Activated CD8-positive, alpha-beta T cell treated with anti-CD3 and anti-CD28 coated beads, Interleukin-2, amount 10 ng/mL, durations not matched to agents 7 days and 5 days (primary cell): ENCODE measurements at regions not wholly inside any gene's neighbourhood (a gene's known extent, or its start where the extent isn't known, plus 50 kb on each side); places are given as distances from the start of the nearest gene placed in this dataset.

Source experiments
- ATAC-seq: fragments of 150-1000 bp; cut with Tn5 transposase; one replicate; pipeline ENCODE4 v1.10.0; 2021; ENCODE audit warnings: moderate library complexity
- CTCF ChIA-PET: fragments of 350-600 bp; sonication (Branson Sonifier 250); formaldehyde crosslinking; loops from one replicate; lab custom pipeline; 2021; ENCODE audit warnings: antibody characterized with exemption; lab: Charles Lee
- POLR2A ChIA-PET: fragments of 350-600 bp; sonication (Branson Sonifier 250); formaldehyde crosslinking; loops from one replicate; lab custom pipeline; 2021; ENCODE audit warnings: antibody characterized with exemption; lab: Charles Lee
- DNase-seq: peaks from one replicate; pipeline ENCODE4 v3.0.0-alpha.2; 2020
- H3K27ac Mint-ChIP-seq: one replicate; pipeline ENCODE4 v1.8.0; 2021; ENCODE audit warnings: mild to moderate bottlenecking, mixed read lengths
- H3K27me3 Mint-ChIP-seq: one replicate; pipeline ENCODE4 v1.8.0; 2021; ENCODE audit warnings: low read depth, mixed read lengths
- H3K36me3 Mint-ChIP-seq: one replicate; pipeline ENCODE4 v1.8.0; 2021; ENCODE audit warnings: low read depth, mixed read lengths
- H3K4me1 Mint-ChIP-seq: one replicate; pipeline ENCODE4 v1.8.0; 2021; ENCODE audit warnings: low read depth, mixed read lengths
- H3K4me3 Mint-ChIP-seq: one replicate; pipeline ENCODE4 v1.8.0; 2021; ENCODE audit warnings: mild to moderate bottlenecking, mixed read lengths
- H3K9me3 Mint-ChIP-seq: one replicate; pipeline ENCODE4 v1.8.0; 2022; ENCODE audit warnings: mixed read lengths; ENCODE audit not compliant: insufficient read depth

- H3K27ac Mint-ChIP-seq = peak overlapping the region; percentile 96
- H3K4me1 Mint-ChIP-seq = peaks cover 82% of the 10 kb centered on the region
- H3K27me3 Mint-ChIP-seq = peaks cover 2% of the 10 kb centered on the region
- ATAC-seq (peak; percentile 64), DNase-seq (peak; percentile 84)
- H3K9me3 Mint-ChIP-seq = no peaks in the 10 kb centered on the region
- ChIA-PET POLR2A (interaction anchor here (0.6 to 3.0 kb wide), 10 partner anchors 9 to 87 kb away, joined by 3 to 21 read pairs (median 4); partner anchors contain the start of gene CD44), CTCF (interaction anchor here (0.6 to 1.6 kb wide), 17 partner anchors 10 to 169 kb away, joined by 3 to 7 read pairs (median 3); partner anchors contain the start of gene CD44)
- peaks cover 36% of the 10 kb centered on the region for H3K36me3 Mint-ChIP-seq
- peak overlapping the region; percentile 69 for H3K4me3 Mint-ChIP-seq
Observed at GRCh38 chr11:35077709-35078469, 61.1 kb upstream of the CD44 start.

GRCh38 chr11:35078470-35078735, 60.6 kb upstream of the CD44 start:
- Mint-ChIP-seq H3K27ac (peak overlapping the region; percentile 96), H3K4me3 (peak overlapping the region; percentile 69)
- no peak for ATAC-seq

GRCh38 chr11:35079611-35080010, 59.4 kb upstream of the CD44 start:
- Mint-ChIP-seq H3K27me3 (peaks cover 2% of the 10 kb centered on the region), H3K4me3 (no peak overlapping the region), H3K36me3 (peaks cover 28% of the 10 kb centered on the region), H3K27ac (peak overlapping the region; percentile 33), H3K4me1 (peaks cover 88% of the 10 kb centered on the region), H3K9me3 (no peaks in the 10 kb centered on the region)
- ChIA-PET CTCF (interaction anchor here (1.1 to 1.6 kb wide), 4 partner anchors 59 to 73 kb away, joined by 3 to 5 read pairs (median 4); no protein-coding TSS in a partner anchor), POLR2A (interaction anchor here (3.0 kb wide), 1 partner anchor 61 kb away, joined by 21 read pairs; the partner anchor contains the start of gene CD44)
- no peak for DNase-seq
- no peak for ATAC-seq

More at GRCh38 chr11:35078470-35078735, 60.6 kb upstream of the CD44 start:
- ChIA-PET CTCF (interaction anchor here (0.6 to 1.6 kb wide), 16 partner anchors 10 to 168 kb away, joined by 3 to 7 read pairs (median 4); partner anchors contain the start of gene CD44), POLR2A (interaction anchor here (0.6 to 3.0 kb wide), 10 partner anchors 9 to 99 kb away, joined by 3 to 21 read pairs (median 4); partner anchors contain the start of gene CD44)
- peaks cover 34% of the 10 kb centered on the region for H3K36me3 Mint-ChIP-seq
- peaks cover 2% of the 10 kb centered on the region for H3K27me3 Mint-ChIP-seq
- H3K9me3 Mint-ChIP-seq = no peaks in the 10 kb centered on the region
- peaks cover 85% of the 10 kb centered on the region for H3K4me1 Mint-ChIP-seq
- DNase-seq = no peak

- Mint-ChIP-seq H3K27me3 (peaks cover 2% of the 10 kb centered on the region), H3K4me3 (peak overlapping the region; percentile 71), H3K27ac (peak overlapping the region; percentile 87), H3K9me3 (no peaks in the 10 kb centered on the region), H3K36me3 (peaks cover 27% of the 10 kb centered on the region), H3K4me1 (peaks cover 88% of the 10 kb centered on the region)
- ChIA-PET CTCF (interaction anchor here (0.7 to 1.8 kb wide), 4 partner anchors 15 to 67 kb away, joined by 3 to 4 read pairs (median 4); no protein-coding TSS in a partner anchor), POLR2A (interaction anchor here (0.8 to 3.1 kb wide), 3 partner anchors 24 to 57 kb away, joined by 3 to 20 read pairs (median 3); partner anchors contain the start of gene CD44)
- DNase-seq (peak; percentile 94), ATAC-seq (peak; percentile 82)
Observed at GRCh38 chr11:35082321-35083180, 56.4 kb upstream of the CD44 start.

GRCh38 chr11:35083181-35083430, 55.9 kb upstream of the CD44 start:
- Mint-ChIP-seq H3K4me3 (peak overlapping the region; percentile 71), H3K4me1 (peaks cover 88% of the 10 kb centered on the region), H3K9me3 (no peaks in the 10 kb centered on the region), H3K36me3 (peaks cover 27% of the 10 kb centered on the region), H3K27ac (peak overlapping the region; percentile 87), H3K27me3 (peaks cover 2% of the 10 kb centered on the region)
- ChIA-PET POLR2A (interaction anchor here (0.7 to 3.1 kb wide), 3 partner anchors 33 to 57 kb away, joined by 3 to 20 read pairs (median 3); partner anchors contain the start of gene CD44), CTCF (interaction anchor here (0.7 to 1.8 kb wide), 4 partner anchors 16 to 68 kb away, joined by 3 to 4 read pairs (median 4); no protein-coding TSS in a partner anchor)
- ATAC-seq (no peak), DNase-seq (no peak)

GRCh38 chr11:35083431-35084238, 55.3 kb upstream of the CD44 start:
- H3K27me3 Mint-ChIP-seq = peaks cover 2% of the 10 kb centered on the region
- CTCF ChIA-PET = interaction anchor here (0.7 to 1.8 kb wide), 7 partner anchors 16 to 68 kb away, joined by 3 to 4 read pairs (median 3); no protein-coding TSS in a partner anchor
- peak overlapping the region; percentile 87 for H3K27ac Mint-ChIP-seq
- POLR2A ChIA-PET = interaction anchor here (0.6 to 3.1 kb wide), 5 partner anchors 43 to 94 kb away, joined by 3 to 20 read pairs (median 3); partner anchors contain the start of gene CD44
- peak; percentile 68 for ATAC-seq
- peak; percentile 80 for DNase-seq
- peaks cover 88% of the 10 kb centered on the region for H3K4me1 Mint-ChIP-seq
- H3K36me3 Mint-ChIP-seq = peaks cover 26% of the 10 kb centered on the region
- no peaks in the 10 kb centered on the region for H3K9me3 Mint-ChIP-seq
- H3K4me3 Mint-ChIP-seq = peak overlapping the region; percentile 71

GRCh38 chr11:35084817-35085440, 54.0 kb upstream of the CD44 start:
- peaks cover 80% of the 10 kb centered on the region for H3K4me1 Mint-ChIP-seq
- no peak overlapping the region for H3K27ac Mint-ChIP-seq
- CTCF ChIA-PET = interaction anchor here (0.9 to 1.5 kb wide), 2 partner anchors 34 to 219 kb away, joined by 3 read pairs; no protein-coding TSS in a partner anchor

GRCh38 chr11:35085531-35086165, 53.3 kb upstream of the CD44 start:
- Mint-ChIP-seq H3K27me3 (no peaks in the 10 kb centered on the region), H3K4me3 (no peak overlapping the region), H3K36me3 (peaks cover 12% of the 10 kb centered on the region), H3K9me3 (no peaks in the 10 kb centered on the region), H3K4me1 (peaks cover 73% of the 10 kb centered on the region), H3K27ac (no peak overlapping the region)
- ATAC-seq (no peak), DNase-seq (no peak)
- ChIA-PET POLR2A (interaction anchor here (0.8 kb wide), 1 partner anchor 54 kb away, joined by 3 read pairs; no protein-coding TSS in a partner anchor), CTCF (interaction anchor here (1.5 kb wide), 1 partner anchor 33 kb away, joined by 3 read pairs; no protein-coding TSS in a partner anchor)

More at GRCh38 chr11:35084817-35085440, 54.0 kb upstream of the CD44 start:
- ATAC-seq = no peak
- no peak for DNase-seq
- Mint-ChIP-seq H3K9me3 (no peaks in the 10 kb centered on the region), H3K36me3 (peaks cover 15% of the 10 kb centered on the region), H3K4me3 (no peak overlapping the region), H3K27me3 (peaks cover 2% of the 10 kb centered on the region)
- POLR2A ChIA-PET = interaction anchor here (0.7 to 3.1 kb wide), 3 partner anchors 55 to 72 kb away, joined by 3 to 20 read pairs (median 3); partner anchors contain the start of gene CD44

GRCh38 chr11:35087648-35088047, 51.3 kb upstream of the CD44 start:
- DNase-seq (no peak), ATAC-seq (no peak)
- POLR2A ChIA-PET = interaction anchor here (0.5 to 1.0 kb wide), 4 partner anchors 9 to 52 kb away, joined by 3 read pairs; no protein-coding TSS in a partner anchor
- peaks cover under 1% of the 10 kb centered on the region for H3K27me3 Mint-ChIP-seq
- CTCF ChIA-PET = interaction anchor here (0.8 to 1.5 kb wide), 4 partner anchors 10 to 79 kb away, joined by 3 to 4 read pairs (median 3); no protein-coding TSS in a partner anchor
- peak overlapping the region; percentile 48 for H3K27ac Mint-ChIP-seq
- no peak overlapping the region for H3K4me3 Mint-ChIP-seq
- H3K36me3 Mint-ChIP-seq = peaks cover 4% of the 10 kb centered on the region
- no peaks in the 10 kb centered on the region for H3K9me3 Mint-ChIP-seq
- peaks cover 57% of the 10 kb centered on the region for H3K4me1 Mint-ChIP-seq
